Lung (tissue), 11 donors: ENCODE measurements at regions not wholly inside any gene's neighbourhood (a gene's known extent, or its start where the extent isn't known, plus 50 kb on each side); places are given as distances from the start of the nearest gene placed in this dataset.
A peak's percentile ranks its signal among the peaks of the same experiment; 100 is the strongest.
"Not testable (repeated sequence)": the region's sequence is repeated elsewhere in the genome, so short reads cannot be mapped to it uniquely, and the experiment has no call there.

Experiments
- ATAC-seq: fragments of 200-7000 bp; cut with Tn5 transposase; one replicate; pipeline ENCODE4 v1.9.1; 2020; ENCODE audit warnings: moderate number of reproducible peaks; ENCODE audit not compliant: insufficient read depth, low FRiP score
- DNase-seq, 3 donors: peaks; one replicate each; pipeline ENCODE4 v3.0.0-alpha.2; 2013 to 2017
- H3K27ac ChIP-seq, 2 donors: one replicate each; pipeline ENCODE4 v1.5.1; 2013; ENCODE audit warnings: mild to moderate bottlenecking in 2 of 2, moderate library complexity in 2 of 2, control low read depth in 1 of 2, inconsistent platforms in 1 of 2, low read depth in 1 of 2, low read length in 1 of 2
- H3K27me3 ChIP-seq, 3 donors: one replicate each; pipeline ENCODE4 v1.5.1; 2013; ENCODE audit warnings: low read length in 2 of 3; ENCODE audit not compliant: control insufficient read depth in 3 of 3, insufficient read depth in 3 of 3
- H3K36me3 ChIP-seq, 4 donors: one replicate each; pipeline ENCODE4 v1.5.1; 2013; ENCODE audit warnings: low read length in 4 of 4, mild to moderate bottlenecking in 1 of 4, moderate library complexity in 1 of 4; ENCODE audit not compliant: control insufficient read depth in 4 of 4, insufficient read depth in 4 of 4
- H3K4me1 ChIP-seq, 5 donors: one replicate each; pipeline ENCODE4 v1.5.1; 2013; ENCODE audit warnings: low read length in 5 of 5, mild to moderate bottlenecking in 2 of 5, moderate library complexity in 1 of 5; ENCODE audit not compliant: control insufficient read depth in 5 of 5, insufficient read depth in 5 of 5
- H3K4me3 ChIP-seq: one replicate; pipeline ENCODE4 v1.5.1; 2013; ENCODE audit warnings: mild to moderate bottlenecking, control low read depth, moderate library complexity
- H3K9ac ChIP-seq, 2 donors: one replicate each; pipeline ENCODE4 v1.5.1; 2013; ENCODE audit warnings: low read length in 2 of 2, control low read depth in 1 of 2; ENCODE audit not compliant: insufficient read depth in 1 of 2
- H3K9me3 ChIP-seq, 4 donors: one replicate each; pipeline ENCODE4 v1.5.1; 2013; ENCODE audit warnings: low read length in 3 of 4, mild to moderate bottlenecking in 1 of 4, moderate library complexity in 1 of 4; ENCODE audit not compliant: control insufficient read depth in 4 of 4, insufficient read depth in 3 of 4
- CTCF ChIP-seq: IDR thresholded peaks from 2 replicates; pipeline ENCODE4 v1.5.1; 2012; ENCODE audit warnings: mild to moderate bottlenecking; ENCODE audit errors: control extremely low read depth, extremely low read depth
- WGBS, 2 donors: extraction: QIAGEN DNeasy Blood & Tissue Kit; methylation state at CpG; one replicate each; pipeline ENCODE4 v1.1.7; 2013; 5-methylcytosine and 5-hydroxymethylcytosine counted together
- donor health status: control.
- donor health status: control.
- donor health status: Bipolar disorder and iron deficiency.
- donor health status: healthy.
- donor health status: DM: yes; HTN: yes; CAD: no.

DNA sequence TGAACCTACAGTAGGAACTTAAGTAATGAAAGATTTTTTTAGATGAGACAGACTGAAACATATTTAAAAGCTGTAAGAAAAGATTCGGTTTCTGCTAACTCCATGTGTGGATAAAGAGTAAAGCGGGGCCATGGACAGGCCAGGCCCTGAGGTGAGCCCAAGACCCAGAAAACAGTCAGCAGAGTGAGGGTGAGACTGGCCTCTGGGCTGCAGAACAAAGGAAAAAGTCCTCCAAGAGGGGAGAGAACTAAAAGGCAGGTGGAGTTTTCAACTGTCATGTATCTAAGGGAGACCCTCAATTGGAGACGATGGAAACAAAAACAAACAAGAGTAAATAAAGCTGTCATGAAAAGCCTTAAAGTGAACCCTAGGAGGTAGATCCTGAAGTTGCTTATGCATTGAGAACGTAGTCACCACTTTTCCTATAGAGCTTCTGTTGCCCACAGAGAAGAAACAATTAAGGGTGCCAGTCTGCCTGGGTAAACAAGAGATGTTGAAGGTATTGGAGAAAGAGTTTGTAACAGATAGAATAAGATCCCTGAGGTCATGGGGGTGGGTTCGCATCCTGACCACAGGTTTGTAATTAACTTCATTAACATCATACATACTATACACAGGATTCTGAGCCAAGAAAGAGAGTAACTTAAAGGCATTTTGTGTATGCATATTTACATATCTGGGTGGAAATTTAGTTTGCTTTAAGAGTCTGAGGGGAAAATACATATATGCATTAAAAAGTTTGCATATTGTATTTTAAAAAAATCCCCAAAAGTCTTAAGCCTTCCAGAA is 268.7 kb upstream of the PDE3A start:
- Histone ChIP-seq H3K9ac (no peak overlapping the region), H3K27ac (no peak overlapping the region), H3K27me3 (no peaks in the 10 kb centered on the region), H3K36me3 (no peaks in the 10 kb centered on the region), H3K9me3 (no peaks in the 10 kb centered on the region), H3K4me3 (no peak overlapping the region), H3K4me1 (peaks cover 0 to 2% (median 0%) of the 10 kb centered on the region in 5 donors)
- DNase-seq: no peak
- no peak for ATAC-seq
- TF ChIP-seq CTCF: no peak
- 83 to 88% methylated on average over 5 of the region's 5 CpGs for WGBS, 2 donors

DNA sequence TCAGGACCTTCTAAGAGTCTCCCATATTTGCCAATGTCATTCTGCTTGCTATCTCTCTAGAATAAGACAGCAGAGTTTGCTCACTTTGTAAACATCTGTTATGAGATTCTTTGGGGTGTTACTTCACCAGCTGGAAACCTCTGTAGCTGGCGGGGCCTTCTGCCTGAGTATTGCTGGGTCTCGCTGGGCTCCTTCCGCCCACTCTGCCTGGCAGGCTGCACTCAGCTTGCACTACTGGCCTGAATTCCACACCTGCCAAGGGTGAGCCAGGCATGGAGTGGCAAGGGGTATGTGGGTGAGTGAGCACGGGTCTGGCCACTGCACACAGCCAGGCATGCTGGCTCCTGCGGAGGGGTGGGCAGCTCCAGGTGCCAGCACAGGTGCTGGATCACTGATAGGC is 267.3 kb upstream of the PDE3A start:
- no peaks in the 10 kb centered on the region for H3K9me3 ChIP-seq
- H3K27me3 ChIP-seq: no peaks in the 10 kb centered on the region
- DNase-seq (no peak), ATAC-seq (no peak)
- 75 to 79% methylated on average over 5 of the region's 5 CpGs for WGBS, 2 donors
- TF ChIP-seq CTCF: no peak
- H3K4me3 ChIP-seq: no peak overlapping the region
- H3K27ac ChIP-seq: no peak overlapping the region
- H3K4me1 ChIP-seq: peaks cover 0 to 3% (median 0%) of the 10 kb centered on the region in 5 donors
- no peak overlapping the region for H3K9ac ChIP-seq
- H3K36me3 ChIP-seq: no peaks in the 10 kb centered on the region

DNA sequence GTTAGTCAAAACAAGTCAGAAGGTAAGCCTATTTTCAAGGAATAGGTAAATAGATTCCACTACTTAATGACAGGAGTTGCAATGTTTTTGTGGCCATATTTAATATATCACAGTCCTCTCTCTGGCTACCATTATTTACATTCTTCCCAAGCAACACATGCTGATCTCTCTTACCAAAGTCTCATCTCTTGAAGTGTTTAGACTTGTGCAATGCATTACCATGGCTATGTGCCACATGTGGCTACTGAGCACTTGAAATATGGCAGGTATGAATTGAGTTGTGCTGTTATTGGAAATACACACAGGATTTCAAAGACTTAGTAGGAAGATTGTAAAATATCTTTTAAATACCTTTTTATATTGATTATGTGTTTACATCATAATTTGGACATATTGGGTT is 262.4 kb upstream of the PDE3A start:
- Histone ChIP-seq H3K4me1 (peaks cover 0 to 4% (median 0%) of the 10 kb centered on the region in 5 donors), H3K36me3 (no peaks in the 10 kb centered on the region), H3K27me3 (no peaks in the 10 kb centered on the region), H3K27ac (no peak overlapping the region), H3K9me3 (no peaks in the 10 kb centered on the region), H3K4me3 (no peak overlapping the region), H3K9ac (no peak overlapping the region)
- DNase-seq (no peak), ATAC-seq (no peak)
- no peak for TF ChIP-seq CTCF

- TF ChIP-seq CTCF: no peak
- Histone ChIP-seq H3K27me3 (no peaks in the 10 kb centered on the region), H3K36me3 (no peaks in the 10 kb centered on the region), H3K27ac (peak overlapping the region in 1 of 2 donors; percentile 45), H3K9ac (no peak overlapping the region), H3K4me1 (peaks cover 0 to 4% (median 0%) of the 10 kb centered on the region in 5 donors), H3K9me3 (no peaks in the 10 kb centered on the region), H3K4me3 (no peak overlapping the region)
- ATAC-seq (no peak), DNase-seq (peak in 1 of 3 donors; percentile 29)
- WGBS, 2 donors: 74 to 75% methylated on average over 5 of the region's 5 CpGs
Observed at GRCh38 chr12:20109676-20110075, 258.7 kb upstream of the PDE3A start.

DNA sequence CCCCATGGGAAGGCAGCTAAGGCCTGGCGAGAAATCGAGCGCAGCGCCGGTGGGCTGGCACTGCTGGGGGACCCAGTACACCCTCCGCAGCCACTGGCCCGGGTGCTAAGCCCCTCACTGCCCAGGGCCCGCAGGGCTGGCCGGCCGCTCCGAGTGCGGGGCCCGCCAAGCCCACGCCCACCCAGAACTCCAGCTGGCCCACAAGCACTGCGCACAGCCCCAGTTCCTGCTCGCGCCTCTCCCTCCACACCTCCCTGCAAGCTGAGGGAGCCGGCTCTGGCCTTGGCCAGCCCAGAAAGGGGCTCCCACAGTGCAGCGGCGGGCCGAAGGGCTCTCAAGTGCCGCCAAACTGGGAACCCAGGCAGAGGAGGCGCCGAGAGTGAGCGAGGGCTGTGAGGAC is 253.0 kb upstream of the PDE3A start:
- not testable (repeated sequence) for H3K4me1 ChIP-seq

More for the DNA sequence above, 253.0 kb upstream of the PDE3A start:
- not testable (repeated sequence) for DNase-seq, H3K36me3 ChIP-seq, H3K9ac ChIP-seq, H3K27ac ChIP-seq, H3K9me3 ChIP-seq, H3K27me3 ChIP-seq, H3K4me3 ChIP-seq, ATAC-seq
- 97 to 98% methylated on average over 21 to 25 of the region's 25 CpGs for WGBS, 2 donors
